HEK293 (cell line): ENCODE measurements at regions not wholly inside any gene's neighbourhood (a gene's known extent, or its start where the extent isn't known, plus 50 kb on each side); places are given as distances from the start of the nearest gene placed in this dataset.

ENCODE experiments used
- CTCF ChIP-seq: fragments of 450-650 bp; formaldehyde crosslinking; IDR thresholded peaks from 2 replicates; pipeline ENCODE4 v1.5.1; 2016; ENCODE audit warnings: missing biosample characterization, missing genetic modification characterization
- GLIS2 ChIP-seq: fragments of 450-650 bp; formaldehyde crosslinking; IDR thresholded peaks from 2 replicates; pipeline ENCODE4 v1.5.1; 2016; ENCODE audit warnings: missing biosample characterization, missing genetic modification characterization
- PRDM4 ChIP-seq: fragments of 450-650 bp; formaldehyde crosslinking; IDR thresholded peaks from 2 replicates; pipeline ENCODE4 v1.5.1; 2017; ENCODE audit warnings: missing biosample characterization, missing genetic modification characterization
- YY1 ChIP-seq: fragments of 450-650 bp; formaldehyde crosslinking; IDR thresholded peaks from 2 replicates; pipeline ENCODE4 v1.5.1; 2018; ENCODE audit warnings: missing biosample characterization, missing genetic modification characterization
- ZBTB1 ChIP-seq: fragments of 450-650 bp; formaldehyde crosslinking; IDR thresholded peaks from 2 replicates; pipeline ENCODE4 v1.5.1; 2016; ENCODE audit warnings: missing biosample characterization, missing genetic modification characterization
- ZBTB49 ChIP-seq: fragments of 450-650 bp; formaldehyde crosslinking; IDR thresholded peaks from 2 replicates; pipeline ENCODE4 v1.5.1; 2016; ENCODE audit warnings: missing biosample characterization, missing genetic modification characterization, low read depth
- ZFP3 ChIP-seq: fragments of 450-650 bp; formaldehyde crosslinking; IDR thresholded peaks from 2 replicates; pipeline ENCODE4 v1.5.1; 2016; ENCODE audit warnings: low read depth, missing biosample characterization, missing genetic modification characterization
- ZFP37 ChIP-seq: fragments of 450-650 bp; formaldehyde crosslinking; IDR thresholded peaks from 2 replicates; pipeline ENCODE4 v1.5.1; 2016; ENCODE audit warnings: missing biosample characterization, missing genetic modification characterization
- ZNF121 ChIP-seq: fragments of 450-650 bp; formaldehyde crosslinking; IDR thresholded peaks from 2 replicates; pipeline ENCODE4 v1.5.1; 2016; ENCODE audit warnings: missing biosample characterization, missing genetic modification characterization
- ZNF362 ChIP-seq: fragments of 450-650 bp; formaldehyde crosslinking; IDR thresholded peaks from 2 replicates; pipeline ENCODE4 v1.5.1; 2016; ENCODE audit warnings: missing biosample characterization, missing genetic modification characterization
- ZNF426 ChIP-seq: fragments of 450-650 bp; formaldehyde crosslinking; IDR thresholded peaks from 2 replicates; pipeline ENCODE4 v1.5.1; 2017; ENCODE audit warnings: missing biosample characterization, missing genetic modification characterization, mild to moderate bottlenecking, inconsistent platforms, moderate library complexity
- ZNF473 ChIP-seq: fragments of 450-650 bp; formaldehyde crosslinking; IDR thresholded peaks from 2 replicates; pipeline ENCODE4 v1.5.1; 2017; ENCODE audit warnings: missing biosample characterization, missing genetic modification characterization
- ZNF704 ChIP-seq: fragments of 450-650 bp; formaldehyde crosslinking; IDR thresholded peaks from 2 replicates; pipeline ENCODE4 v1.5.1; 2016; ENCODE audit warnings: missing biosample characterization, missing genetic modification characterization
- ZNF785 ChIP-seq: fragments of 450-650 bp; formaldehyde crosslinking; IDR thresholded peaks from 2 replicates; pipeline ENCODE4 v1.5.1; 2016; ENCODE audit warnings: missing biosample characterization, missing genetic modification characterization

GRCh38 chr1:195197116-195197515 is 1411.1 kb downstream of the KCNT2 start:
- TF ChIP-seq GLIS2 (tag by site-specific recombination): no peak
- no peak for TF ChIP-seq CTCF (tag by site-specific recombination)
- no peak for TF ChIP-seq ZNF704 (tag by site-specific recombination)
- TF ChIP-seq ZBTB49 (tag by site-specific recombination): no peak
- no peak for TF ChIP-seq ZNF362 (tag by site-specific recombination)
- no peak for TF ChIP-seq ZNF785 (tag by site-specific recombination)
- TF ChIP-seq ZFP3 (tag by site-specific recombination): no peak
- TF ChIP-seq ZFP37 (tag by site-specific recombination): no peak
- no peak for TF ChIP-seq YY1 (tag by site-specific recombination)
- TF ChIP-seq ZNF473 (tag by site-specific recombination): no peak
- TF ChIP-seq ZNF121 (tag by site-specific recombination): no peak
- no peak for TF ChIP-seq ZBTB1 (tag by site-specific recombination)
- TF ChIP-seq PRDM4 (tag by site-specific recombination): no peak
- TF ChIP-seq ZNF426 (tag by site-specific recombination): no peak
